ENCODE measurements at regions not wholly inside any gene's neighbourhood (a gene's known extent, or its start where the extent isn't known, plus 50 kb on each side); places are given as distances from the start of the nearest gene placed in this dataset.

DNA sequence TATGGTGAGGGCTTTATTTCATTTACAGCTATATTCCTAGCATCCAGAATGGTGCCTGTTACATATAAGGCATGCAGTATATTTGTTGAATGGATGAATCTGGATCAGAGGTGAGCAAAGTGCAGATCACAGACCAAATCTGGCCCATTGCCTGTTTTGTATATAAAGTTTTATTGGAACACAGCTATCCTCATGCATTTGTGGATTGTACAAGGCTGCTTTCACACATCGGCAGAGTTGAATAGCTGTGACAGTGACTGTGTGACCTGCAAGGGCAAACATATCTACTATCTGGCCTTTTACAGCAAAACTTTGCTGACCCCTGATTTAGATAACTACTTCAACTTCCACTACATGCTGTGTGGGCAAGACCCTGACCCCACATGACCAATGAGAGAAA, 54.0 kb upstream of the MRPS6 start:
- TF ChIP-seq TEAD4 (IDR thresholded peaks at IDR 0.05) (no peak), TCF12 (IDR thresholded peaks at IDR 0.05; ENCODE audit: low read depth) (no peak), EP300 (IDR thresholded peaks at IDR 0.05; ENCODE audit: borderline replicate concordance) (no peak), EGR1 (IDR thresholded peaks at IDR 0.05) (no peak), CREB1 (IDR thresholded peaks at IDR 0.05; ENCODE audit: low read depth) (no peak), TAF1 (IDR thresholded peaks at IDR 0.05; ENCODE audit: low read depth) (no peak), ZBTB7A (IDR thresholded peaks at IDR 0.05; ENCODE audit: low read depth) (no peak), CEBPB (IDR thresholded peaks at IDR 0.05) (no peak), MAX (IDR thresholded peaks at IDR 0.05) (no peak), REST (IDR thresholded peaks at IDR 0.05; ENCODE audit: low read depth) (no peak), FOXM1 (IDR thresholded peaks at IDR 0.05; ENCODE audit: borderline replicate concordance, low read depth) (no peak), NFIC (IDR thresholded peaks at IDR 0.05) (no peak), RAD21 (IDR thresholded peaks at IDR 0.05; ENCODE audit: low read depth) (no peak), YY1 (IDR thresholded peaks at IDR 0.05; ENCODE audit: low read depth) (no peak)
- TF ChIP-seq, protein P1, sequence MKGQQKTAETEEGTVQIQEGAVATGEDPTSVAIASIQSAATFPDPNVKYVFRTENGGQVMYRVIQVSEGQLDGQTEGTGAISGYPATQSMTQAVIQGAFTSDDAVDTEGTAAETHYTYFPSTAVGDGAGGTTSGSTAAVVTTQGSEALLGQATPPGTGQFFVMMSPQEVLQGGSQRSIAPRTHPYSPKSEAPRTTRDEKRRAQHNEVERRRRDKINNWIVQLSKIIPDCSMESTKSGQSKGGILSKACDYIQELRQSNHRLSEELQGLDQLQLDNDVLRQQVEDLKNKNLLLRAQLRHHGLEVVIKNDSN (IDR thresholded peaks at IDR 0.05), result no peak

GRCh38 chr21:34018910-34019309, 54.5 kb upstream of the MRPS6 start:
- TF ChIP-seq YY1 (IDR thresholded peaks at IDR 0.05; ENCODE audit: low read depth) (no peak), EGR1 (IDR thresholded peaks at IDR 0.05) (no peak), CREB1 (IDR thresholded peaks at IDR 0.05; ENCODE audit: low read depth) (no peak), TEAD4 (IDR thresholded peaks at IDR 0.05) (no peak), TAF1 (IDR thresholded peaks at IDR 0.05; ENCODE audit: low read depth) (no peak), REST (IDR thresholded peaks at IDR 0.05; ENCODE audit: low read depth) (no peak), FOXM1 (IDR thresholded peaks at IDR 0.05; ENCODE audit: borderline replicate concordance, low read depth) (no peak), CEBPB (IDR thresholded peaks at IDR 0.05) (no peak)

- TF ChIP-seq TEAD4 (IDR thresholded peaks at IDR 0.05), result no peak
- TF ChIP-seq REST (IDR thresholded peaks at IDR 0.05; ENCODE audit: low read depth), result no peak
- no peak for TF ChIP-seq FOXM1 (IDR thresholded peaks at IDR 0.05; ENCODE audit: borderline replicate concordance, low read depth)
- TF ChIP-seq EP300 (IDR thresholded peaks at IDR 0.05; ENCODE audit: borderline replicate concordance), result no peak
Observed at GRCh38 chr21:34018185-34018584, 55.2 kb upstream of the MRPS6 start.

DNA sequence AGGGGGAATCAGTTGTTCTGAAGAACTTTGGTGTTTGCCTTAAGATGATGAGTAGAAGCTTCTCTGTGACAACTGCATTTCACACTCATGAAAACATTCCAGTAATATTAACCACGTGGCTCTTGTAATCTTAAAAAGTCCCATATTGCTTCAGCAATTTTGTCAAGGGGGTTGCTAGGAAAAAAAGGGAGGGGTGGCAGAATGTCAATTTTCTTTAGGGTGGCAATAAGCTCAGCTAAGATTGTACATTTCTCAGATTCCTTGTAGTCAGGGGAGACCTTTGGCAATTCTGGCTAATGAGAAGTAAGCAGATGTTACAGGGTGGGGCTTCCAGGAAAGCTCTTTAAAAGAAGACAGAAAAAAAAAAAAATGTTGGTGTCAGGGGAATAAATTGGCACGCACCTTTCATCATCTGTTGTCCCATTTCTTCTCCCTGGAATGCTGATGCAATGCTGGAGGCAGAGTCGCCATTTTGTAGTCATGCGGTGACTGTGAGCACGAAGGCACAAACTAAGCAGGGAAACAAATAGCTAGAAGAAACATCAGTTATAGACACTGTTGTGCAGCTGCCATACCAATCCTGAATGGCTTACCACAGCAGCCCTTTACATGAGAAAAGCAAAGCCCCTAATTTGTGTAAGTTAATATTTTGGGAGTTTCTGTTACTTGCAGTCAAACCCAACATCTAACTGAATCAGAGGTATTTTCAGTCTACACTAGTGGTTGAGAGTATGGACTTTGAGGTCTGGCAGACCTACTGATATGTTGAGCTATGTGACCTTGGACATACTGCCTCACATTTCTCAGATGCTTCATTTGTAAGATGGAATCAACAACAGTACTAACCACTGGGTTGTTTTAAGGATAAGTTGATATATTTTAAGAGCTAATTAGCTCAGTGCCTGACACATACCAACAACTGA, 56.1 kb upstream of the MRPS6 start:
- TF ChIP-seq TEAD4 (IDR thresholded peaks at IDR 0.05) (no peak), RAD21 (IDR thresholded peaks at IDR 0.05; ENCODE audit: low read depth) (no peak), CEBPB (IDR thresholded peaks at IDR 0.05) (no peak), REST (IDR thresholded peaks at IDR 0.05; ENCODE audit: low read depth) (no peak), FOXM1 (IDR thresholded peaks at IDR 0.05; ENCODE audit: borderline replicate concordance, low read depth) (no peak), MAX (IDR thresholded peaks at IDR 0.05) (no peak), EP300 (IDR thresholded peaks at IDR 0.05; ENCODE audit: borderline replicate concordance) (no peak), TCF12 (IDR thresholded peaks at IDR 0.05; ENCODE audit: low read depth) (no peak), ZBTB7A (IDR thresholded peaks at IDR 0.05; ENCODE audit: low read depth) (no peak), YY1 (IDR thresholded peaks at IDR 0.05; ENCODE audit: low read depth) (no peak), NFIC (IDR thresholded peaks at IDR 0.05) (no peak), TAF1 (IDR thresholded peaks at IDR 0.05; ENCODE audit: low read depth) (no peak), EGR1 (IDR thresholded peaks at IDR 0.05) (no peak)
